ENCODE measurements at regions not wholly inside any gene's neighbourhood (a gene's known extent, or its start where the extent isn't known, plus 50 kb on each side); places are given as distances from the start of the nearest gene placed in this dataset.

- Histone ChIP-seq H3K27me3 (replicated peaks) (no peaks in the 10 kb centered on the region), H3K27ac (no peak overlapping the region), H3K4me3 (ENCODE audit: low read depth, low read length) (no peak overlapping the region), H3K36me3 (replicated peaks) (no peaks in the 10 kb centered on the region)
- in situ Hi-C loops (cut with HindIII; ENCODE audit: low pct_ligation_motif_present, low sequenced_read_pairs): no loop called here
- TF ChIP-seq CTCF (IDR thresholded peaks at IDR 0.05; ENCODE audit: low read depth, low read length, missing control alignments): no peak
- no peak for DNase-seq
These were observed 122.3 kb upstream of the USP9X start for GRCh38 chrX:40962793-40963407.

GRCh38 chrX:40964008-40964407, 121.2 kb upstream of the USP9X start:
- no peak for DNase-seq
- Histone ChIP-seq H3K36me3 (replicated peaks) (no peaks in the 10 kb centered on the region), H3K4me3 (ENCODE audit: low read depth, low read length) (no peak overlapping the region), H3K27me3 (replicated peaks) (no peaks in the 10 kb centered on the region), H3K27ac (no peak overlapping the region)
- no peak for TF ChIP-seq CTCF (IDR thresholded peaks at IDR 0.05; ENCODE audit: low read depth, low read length, missing control alignments)
- in situ Hi-C loops (cut with HindIII; ENCODE audit: low pct_ligation_motif_present, low sequenced_read_pairs): no loop called here

DNA sequence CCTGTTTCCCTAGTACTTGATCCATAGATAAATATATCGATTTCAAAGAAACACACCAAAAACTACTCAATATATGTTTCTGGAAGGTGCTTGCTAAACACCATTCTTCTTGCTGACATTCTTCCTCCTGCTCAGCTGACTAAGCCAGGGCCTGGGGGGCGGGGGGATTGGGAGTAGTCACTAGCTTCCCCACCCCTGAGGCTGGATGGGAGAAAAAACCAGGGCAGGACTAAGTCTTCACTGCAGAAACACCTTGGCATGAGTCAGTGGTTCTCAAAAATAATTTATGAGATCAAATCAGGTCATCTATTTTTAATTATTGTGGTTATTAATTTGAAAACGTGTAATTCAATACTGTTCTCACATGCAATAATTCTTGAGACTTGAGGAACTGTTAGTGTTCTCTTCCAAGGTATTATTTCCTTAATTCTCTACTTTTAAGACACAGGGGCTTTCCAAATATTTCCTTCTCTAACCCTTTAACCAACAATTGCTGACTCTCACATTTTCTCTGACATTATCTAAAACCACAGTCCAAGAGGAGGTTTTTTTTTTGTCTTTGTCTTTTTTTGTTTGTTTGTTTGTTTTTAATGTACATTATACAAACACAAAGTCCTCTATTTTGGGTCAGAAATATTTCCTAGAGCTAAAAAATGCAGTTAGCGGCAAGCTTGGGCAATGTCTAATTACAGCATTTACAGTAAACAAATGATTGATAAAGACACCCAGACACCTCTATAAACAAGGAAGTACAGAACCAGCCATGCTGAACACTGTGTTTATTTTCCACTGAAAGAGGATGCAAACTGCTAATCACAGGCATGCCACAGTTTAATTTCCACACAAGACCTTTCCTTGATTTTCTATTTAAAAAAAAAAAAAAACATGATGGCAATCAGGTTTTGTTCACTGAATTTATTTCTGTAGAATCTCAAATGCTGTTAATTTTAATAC, 120.3 kb upstream of the USP9X start:
- H3K36me3 ChIP-seq (replicated peaks): no peaks in the 10 kb centered on the region
- H3K4me3 ChIP-seq (ENCODE audit: low read depth, low read length): no peak overlapping the region
- in situ Hi-C loops (cut with HindIII; ENCODE audit: low pct_ligation_motif_present, low sequenced_read_pairs): no loop called here
- H3K27ac ChIP-seq: no peak overlapping the region
- no peak for TF ChIP-seq CTCF (IDR thresholded peaks at IDR 0.05; ENCODE audit: low read depth, low read length, missing control alignments)
- DNase-seq: no peak
- H3K27me3 ChIP-seq (replicated peaks): no peaks in the 10 kb centered on the region

- H3K36me3 ChIP-seq (replicated peaks): no peaks in the 10 kb centered on the region
- DNase-seq: no peak
- H3K27ac ChIP-seq: no peak overlapping the region
- H3K27me3 ChIP-seq (replicated peaks): no peaks in the 10 kb centered on the region
- TF ChIP-seq CTCF (IDR thresholded peaks at IDR 0.05; ENCODE audit: low read depth, low read length, missing control alignments): no peak
- H3K4me3 ChIP-seq (ENCODE audit: low read depth, low read length): no peak overlapping the region
- in situ Hi-C loops (cut with HindIII; ENCODE audit: low pct_ligation_motif_present, low sequenced_read_pairs): no loop called here
These were observed 118.9 kb upstream of the USP9X start for GRCh38 chrX:40966213-40966820.

DNA sequence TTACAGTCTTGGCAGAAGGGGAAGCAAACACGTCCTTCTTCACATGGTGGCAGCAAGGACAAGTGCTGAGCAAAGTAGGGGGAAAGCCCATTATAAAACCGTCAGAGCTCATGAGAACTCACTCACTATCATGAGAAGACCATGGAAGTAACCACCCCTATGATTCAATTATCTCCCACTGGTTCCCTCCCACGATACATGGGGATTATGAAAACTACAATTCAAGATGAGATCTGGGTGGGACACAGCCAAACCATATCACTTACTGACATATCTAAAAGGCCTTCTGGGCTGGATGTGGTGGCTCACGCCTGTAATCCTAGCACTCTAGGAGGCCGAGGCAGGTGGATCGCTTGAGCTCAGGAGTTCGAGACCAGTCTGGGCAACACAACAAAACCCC, 117.1 kb upstream of the USP9X start:
- TF ChIP-seq CTCF (IDR thresholded peaks at IDR 0.05; ENCODE audit: low read depth, low read length, missing control alignments): no peak
- no peak for DNase-seq
- no peak overlapping the region for H3K4me3 ChIP-seq (ENCODE audit: low read depth, low read length)
- H3K36me3 ChIP-seq (replicated peaks): no peaks in the 10 kb centered on the region
- H3K27ac ChIP-seq: no peak overlapping the region
- no peaks in the 10 kb centered on the region for H3K27me3 ChIP-seq (replicated peaks)
- in situ Hi-C loops (cut with HindIII; ENCODE audit: low pct_ligation_motif_present, low sequenced_read_pairs): no loop called here
